IPS-18a (cell line): ENCODE measurements at regions not wholly inside any gene's neighbourhood (a gene's known extent, or its start where the extent isn't known, plus 50 kb on each side); places are given as distances from the start of the nearest gene placed in this dataset.

Experiments used
- H3K27ac ChIP-seq: one replicate; pipeline ENCODE4 v1.5.1; 2013; ENCODE audit warnings: low read length
- H3K27me3 ChIP-seq: one replicate; pipeline ENCODE4 v1.6.1; 2013; ENCODE audit warnings: mild to moderate bottlenecking, low read length; ENCODE audit not compliant: control insufficient read depth, insufficient read depth
- H3K36me3 ChIP-seq: one replicate; pipeline ENCODE4 v1.6.1; 2013; ENCODE audit warnings: low read depth, low read length; ENCODE audit not compliant: control insufficient read depth
- H3K4me1 ChIP-seq: one replicate; pipeline ENCODE4 v1.6.1; 2013; ENCODE audit warnings: low read depth, low read length; ENCODE audit not compliant: control insufficient read depth
- H3K4me3 ChIP-seq: one replicate; pipeline ENCODE4 v1.5.1; 2013; ENCODE audit warnings: low read length
- H3K9ac ChIP-seq: one replicate; pipeline ENCODE4 v1.6.1; 2013; ENCODE audit warnings: mild to moderate bottlenecking, low read length, moderate library complexity
- H3K9me3 ChIP-seq: one replicate; pipeline ENCODE4 v1.6.1; 2013; ENCODE audit warnings: low read depth, low read length; ENCODE audit not compliant: control insufficient read depth

DNA sequence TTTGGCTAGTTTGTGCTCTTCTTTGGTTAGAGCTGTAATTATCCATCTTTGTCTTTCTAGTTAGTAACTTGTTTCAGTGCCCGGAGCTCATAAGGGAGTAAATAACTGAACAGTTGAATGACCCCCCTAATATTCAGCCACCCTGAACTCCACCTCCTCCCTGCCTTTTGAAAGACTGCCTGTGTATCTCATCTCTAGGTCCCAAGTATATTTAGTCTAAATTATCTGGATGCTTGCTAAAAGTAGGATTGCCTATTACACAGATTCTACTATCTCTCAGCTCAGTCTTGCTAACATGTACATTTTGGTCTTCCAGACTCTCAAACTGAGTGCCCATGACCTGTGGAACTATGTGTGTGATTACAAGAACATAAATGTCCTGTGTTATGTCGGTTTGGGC, 145.9 kb downstream of the GJA1 start:
- H3K4me1 ChIP-seq = no peaks in the 10 kb centered on the region
- no peak overlapping the region for H3K9ac ChIP-seq
- H3K27ac ChIP-seq = no peak overlapping the region
- no peaks in the 10 kb centered on the region for H3K9me3 ChIP-seq
- no peak overlapping the region for H3K4me3 ChIP-seq
- no peaks in the 10 kb centered on the region for H3K36me3 ChIP-seq
- H3K27me3 ChIP-seq = no peaks in the 10 kb centered on the region

DNA sequence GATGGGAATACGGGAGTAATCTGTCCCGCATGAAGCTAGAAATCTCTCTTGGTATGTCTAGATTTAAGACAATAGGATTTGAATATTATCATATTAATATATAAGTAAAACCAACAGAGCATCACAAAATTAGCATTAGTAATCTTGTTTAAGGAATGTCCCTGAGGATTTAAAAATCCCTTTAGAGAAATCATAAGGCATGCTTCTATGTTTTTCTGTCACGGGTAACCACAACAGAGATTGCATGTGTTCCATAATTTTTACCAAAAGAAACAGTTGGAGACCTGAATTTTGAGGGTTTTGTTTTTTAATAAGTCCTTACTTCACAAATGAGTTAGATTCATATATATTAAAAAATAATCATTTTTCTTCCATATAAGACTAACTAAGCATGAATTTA, 146.8 kb downstream of the GJA1 start:
- no peaks in the 10 kb centered on the region for H3K9me3 ChIP-seq
- H3K27ac ChIP-seq = no peak overlapping the region
- no peaks in the 10 kb centered on the region for H3K36me3 ChIP-seq
- H3K4me1 ChIP-seq = no peaks in the 10 kb centered on the region
- H3K27me3 ChIP-seq = no peaks in the 10 kb centered on the region
- H3K4me3 ChIP-seq = no peak overlapping the region
- H3K9ac ChIP-seq = no peak overlapping the region

GRCh38 chr6:121584586-121585369, 149.3 kb downstream of the GJA1 start:
- no peak overlapping the region for H3K4me3 ChIP-seq

DNA sequence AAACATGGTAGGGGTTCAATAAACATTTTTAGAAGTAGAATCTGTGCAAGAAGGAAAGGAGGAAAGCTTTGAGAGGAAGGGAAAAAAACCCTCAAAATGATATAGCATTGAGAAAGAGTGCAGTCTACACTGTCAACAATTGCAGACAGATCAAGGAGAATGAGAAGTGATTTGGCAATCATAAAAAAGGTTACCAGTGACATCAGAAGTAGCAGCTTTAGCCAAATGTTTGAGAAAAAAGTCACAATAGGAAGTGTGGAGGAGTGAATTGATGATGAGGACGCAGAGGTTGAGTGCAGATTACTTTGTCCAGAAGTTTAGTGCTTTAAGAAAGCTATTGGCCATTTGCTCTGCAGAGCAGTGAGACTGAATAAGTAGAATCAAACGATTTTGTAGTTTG, 155.0 kb downstream of the GJA1 start:
- Histone ChIP-seq H3K36me3 (no peaks in the 10 kb centered on the region), H3K27ac (no peak overlapping the region), H3K4me1 (peaks cover 4% of the 10 kb centered on the region), H3K4me3 (no peak overlapping the region), H3K9me3 (no peaks in the 10 kb centered on the region), H3K9ac (no peak overlapping the region), H3K27me3 (no peaks in the 10 kb centered on the region)

More at GRCh38 chr6:121584586-121585369, 149.3 kb downstream of the GJA1 start:
- Histone ChIP-seq H3K36me3 (no peaks in the 10 kb centered on the region), H3K9me3 (no peaks in the 10 kb centered on the region), H3K9ac (no peak overlapping the region), H3K27ac (no peak overlapping the region), H3K4me1 (no peaks in the 10 kb centered on the region), H3K27me3 (no peaks in the 10 kb centered on the region)

GRCh38 chr6:121590916-121591315, 155.5 kb downstream of the GJA1 start:
- H3K27me3 ChIP-seq = no peaks in the 10 kb centered on the region
- no peaks in the 10 kb centered on the region for H3K9me3 ChIP-seq
- peaks cover 4% of the 10 kb centered on the region for H3K4me1 ChIP-seq
- H3K9ac ChIP-seq = no peak overlapping the region
- H3K27ac ChIP-seq = no peak overlapping the region
- H3K36me3 ChIP-seq = no peaks in the 10 kb centered on the region
- H3K4me3 ChIP-seq = no peak overlapping the region

GRCh38 chr6:121592261-121592935, 157.0 kb downstream of the GJA1 start:
- H3K9ac ChIP-seq = no peak overlapping the region
- no peaks in the 10 kb centered on the region for H3K36me3 ChIP-seq
- no peaks in the 10 kb centered on the region for H3K9me3 ChIP-seq
- H3K27ac ChIP-seq = no peak overlapping the region
- no peaks in the 10 kb centered on the region for H3K27me3 ChIP-seq
- H3K4me3 ChIP-seq = no peak overlapping the region
- H3K4me1 ChIP-seq = peaks cover 4% of the 10 kb centered on the region

GRCh38 chr6:121593011-121593641, 157.7 kb downstream of the GJA1 start:
- no peaks in the 10 kb centered on the region for H3K27me3 ChIP-seq
- peaks cover 4% of the 10 kb centered on the region for H3K4me1 ChIP-seq
- H3K4me3 ChIP-seq = no peak overlapping the region
- H3K36me3 ChIP-seq = no peaks in the 10 kb centered on the region
- no peak overlapping the region for H3K27ac ChIP-seq
- H3K9me3 ChIP-seq = no peaks in the 10 kb centered on the region
- no peak overlapping the region for H3K9ac ChIP-seq

DNA sequence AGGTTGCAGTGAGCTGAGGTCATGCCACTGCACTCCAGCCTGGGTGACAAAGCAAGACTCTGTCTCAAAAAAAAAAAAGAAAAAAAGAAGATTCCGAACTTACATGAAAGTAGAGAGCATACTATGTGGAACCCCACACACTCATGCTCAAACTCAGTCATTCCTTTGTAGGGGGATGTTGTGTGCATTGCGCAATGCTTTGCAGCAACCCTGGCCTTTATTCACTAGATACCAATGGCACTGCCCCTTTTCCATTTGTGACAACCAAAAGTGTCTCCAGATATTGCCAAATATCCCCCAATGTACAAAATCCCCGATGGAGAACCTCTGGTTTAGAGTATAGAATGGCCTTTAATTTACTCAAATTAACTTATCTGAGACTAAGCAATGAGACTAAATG, 158.6 kb downstream of the GJA1 start:
- peaks cover 4% of the 10 kb centered on the region for H3K4me1 ChIP-seq
- no peaks in the 10 kb centered on the region for H3K36me3 ChIP-seq
- H3K9me3 ChIP-seq = no peaks in the 10 kb centered on the region
- no peak overlapping the region for H3K4me3 ChIP-seq
- no peak overlapping the region for H3K9ac ChIP-seq
- no peaks in the 10 kb centered on the region for H3K27me3 ChIP-seq
- no peak overlapping the region for H3K27ac ChIP-seq

- H3K27me3 ChIP-seq = no peaks in the 10 kb centered on the region
- H3K9me3 ChIP-seq = no peaks in the 10 kb centered on the region
- H3K9ac ChIP-seq = no peak overlapping the region
- H3K36me3 ChIP-seq = no peaks in the 10 kb centered on the region
- no peak overlapping the region for H3K27ac ChIP-seq
- no peak overlapping the region for H3K4me3 ChIP-seq
- peaks cover 4% of the 10 kb centered on the region for H3K4me1 ChIP-seq
Measured at GRCh38 chr6:121595646-121596045, 160.2 kb downstream of the GJA1 start.

GRCh38 chr6:121596441-121596840, 161.0 kb downstream of the GJA1 start:
- H3K9ac ChIP-seq = no peak overlapping the region
- H3K4me1 ChIP-seq = peaks cover 4% of the 10 kb centered on the region
- no peaks in the 10 kb centered on the region for H3K9me3 ChIP-seq
- no peaks in the 10 kb centered on the region for H3K27me3 ChIP-seq
- no peak overlapping the region for H3K27ac ChIP-seq
- H3K36me3 ChIP-seq = no peaks in the 10 kb centered on the region
- no peak overlapping the region for H3K4me3 ChIP-seq

DNA sequence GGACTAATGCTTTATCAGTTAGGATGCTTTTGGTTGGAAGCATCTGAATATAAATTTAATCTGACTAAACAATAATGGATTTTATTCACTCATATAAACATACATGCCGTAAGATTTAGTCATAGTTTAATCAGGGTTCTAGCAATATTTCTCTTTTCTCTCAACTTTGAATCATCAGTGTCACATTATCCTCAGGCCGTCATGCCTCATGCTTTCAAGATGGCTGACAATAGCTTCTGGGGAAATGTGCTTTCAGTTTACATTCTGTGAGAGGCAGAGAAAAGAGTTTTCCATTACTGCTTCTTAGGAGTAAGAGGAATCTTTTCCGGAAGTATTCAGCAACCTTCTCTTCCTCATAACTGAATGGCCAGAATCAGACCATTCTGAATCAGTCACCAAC, 162.2 kb downstream of the GJA1 start:
- Histone ChIP-seq H3K27ac (no peak overlapping the region), H3K4me3 (no peak overlapping the region), H3K27me3 (no peaks in the 10 kb centered on the region)

More for the DNA sequence above, 162.2 kb downstream of the GJA1 start:
- peaks cover 4% of the 10 kb centered on the region for H3K4me1 ChIP-seq
- H3K36me3 ChIP-seq = no peaks in the 10 kb centered on the region
- H3K9ac ChIP-seq = no peak overlapping the region
- no peaks in the 10 kb centered on the region for H3K9me3 ChIP-seq
